NB4 (cell line): ENCODE measurements at regions not wholly inside any gene's neighbourhood (a gene's known extent, or its start where the extent isn't known, plus 50 kb on each side); places are given as distances from the start of the nearest gene placed in this dataset.

Source experiments
- DNase-seq: peaks from one replicate; pipeline ENCODE4 v3.0.0; 2010; ENCODE audit warnings: low read depth
- H3K4me3 ChIP-seq: one replicate; pipeline ENCODE4 v1.5.1; 2011; ENCODE audit warnings: mild to moderate bottlenecking, low read depth, low read length, moderate library complexity
- MYC ChIP-seq: IDR thresholded peaks from 2 replicates; pipeline ENCODE4 v1.6.1; 2011; ENCODE audit warnings: low read depth, low read length
- POLR2A ChIP-seq: IDR thresholded peaks from 2 replicates; pipeline ENCODE4 v1.6.1; 2011; ENCODE audit warnings: mild to moderate bottlenecking; ENCODE audit not compliant: insufficient read length; ENCODE audit errors: extremely low read depth
- TF ChIP-seq, protein P1 (sequence below): IDR thresholded peaks from 2 replicates; pipeline ENCODE4 v1.6.1; 2011; ENCODE audit warnings: low read depth, low read length
- TF ChIP-seq, protein P2 (sequence below): IDR thresholded peaks from one replicate; pipeline ENCODE4 v1.5.1; 2012; ENCODE audit warnings: low read depth, low read length

DNA sequence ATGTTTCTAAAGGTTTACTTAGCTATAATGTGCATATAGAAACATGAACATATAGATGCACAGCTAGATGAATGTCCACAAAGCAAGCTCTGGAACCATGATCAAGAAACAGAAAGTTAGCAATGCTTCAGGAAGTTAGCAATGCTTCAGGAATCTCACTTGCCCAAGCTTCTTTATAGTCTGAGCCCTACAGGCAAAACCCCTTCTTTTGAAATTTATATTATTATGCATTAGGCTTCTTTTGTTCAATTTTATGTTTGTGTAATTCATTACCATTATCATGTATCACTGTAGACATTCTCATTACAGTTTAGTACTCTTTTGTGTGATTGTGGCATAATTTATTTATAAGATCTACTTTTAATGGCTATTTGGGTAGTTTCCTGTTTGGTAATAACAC lies 286.4 kb upstream of the BCHE start:
- TF ChIP-seq POLR2A (no peak), MYC (no peak)
- TF ChIP-seq, protein P1, sequence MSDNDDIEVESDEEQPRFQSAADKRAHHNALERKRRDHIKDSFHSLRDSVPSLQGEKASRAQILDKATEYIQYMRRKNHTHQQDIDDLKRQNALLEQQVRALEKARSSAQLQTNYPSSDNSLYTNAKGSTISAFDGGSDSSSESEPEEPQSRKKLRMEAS = no peak
- TF ChIP-seq, protein P2, sequence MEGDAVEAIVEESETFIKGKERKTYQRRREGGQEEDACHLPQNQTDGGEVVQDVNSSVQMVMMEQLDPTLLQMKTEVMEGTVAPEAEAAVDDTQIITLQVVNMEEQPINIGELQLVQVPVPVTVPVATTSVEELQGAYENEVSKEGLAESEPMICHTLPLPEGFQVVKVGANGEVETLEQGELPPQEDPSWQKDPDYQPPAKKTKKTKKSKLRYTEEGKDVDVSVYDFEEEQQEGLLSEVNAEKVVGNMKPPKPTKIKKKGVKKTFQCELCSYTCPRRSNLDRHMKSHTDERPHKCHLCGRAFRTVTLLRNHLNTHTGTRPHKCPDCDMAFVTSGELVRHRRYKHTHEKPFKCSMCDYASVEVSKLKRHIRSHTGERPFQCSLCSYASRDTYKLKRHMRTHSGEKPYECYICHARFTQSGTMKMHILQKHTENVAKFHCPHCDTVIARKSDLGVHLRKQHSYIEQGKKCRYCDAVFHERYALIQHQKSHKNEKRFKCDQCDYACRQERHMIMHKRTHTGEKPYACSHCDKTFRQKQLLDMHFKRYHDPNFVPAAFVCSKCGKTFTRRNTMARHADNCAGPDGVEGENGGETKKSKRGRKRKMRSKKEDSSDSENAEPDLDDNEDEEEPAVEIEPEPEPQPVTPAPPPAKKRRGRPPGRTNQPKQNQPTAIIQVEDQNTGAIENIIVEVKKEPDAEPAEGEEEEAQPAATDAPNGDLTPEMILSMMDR = no peak

DNA sequence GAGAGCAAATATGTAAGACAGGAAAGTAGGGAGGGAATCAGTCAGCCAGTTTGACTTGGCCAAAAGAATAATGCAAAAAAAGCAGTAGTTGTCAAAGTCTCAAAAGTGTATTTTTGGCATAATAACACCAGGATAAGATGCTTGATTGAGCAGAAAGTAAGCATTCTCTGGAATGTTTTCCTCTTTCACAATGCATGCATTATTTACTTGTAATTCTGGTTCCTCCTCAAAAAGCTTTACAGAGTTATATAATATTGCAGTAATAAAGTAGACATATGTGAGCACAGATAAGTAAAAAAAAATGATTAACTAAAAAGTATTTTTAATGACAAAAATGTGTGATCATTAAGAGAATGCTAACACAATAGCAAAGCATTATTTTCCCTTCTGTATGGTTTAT lies 285.9 kb upstream of the BCHE start:
- DNase-seq = no peak
- H3K4me3 ChIP-seq = no peak overlapping the region
- TF ChIP-seq, protein P1 = no peak
- no peak for TF ChIP-seq MYC

More for the DNA sequence above, 286.4 kb upstream of the BCHE start:
- H3K4me3 ChIP-seq = no peak overlapping the region
- DNase-seq = no peak

DNA sequence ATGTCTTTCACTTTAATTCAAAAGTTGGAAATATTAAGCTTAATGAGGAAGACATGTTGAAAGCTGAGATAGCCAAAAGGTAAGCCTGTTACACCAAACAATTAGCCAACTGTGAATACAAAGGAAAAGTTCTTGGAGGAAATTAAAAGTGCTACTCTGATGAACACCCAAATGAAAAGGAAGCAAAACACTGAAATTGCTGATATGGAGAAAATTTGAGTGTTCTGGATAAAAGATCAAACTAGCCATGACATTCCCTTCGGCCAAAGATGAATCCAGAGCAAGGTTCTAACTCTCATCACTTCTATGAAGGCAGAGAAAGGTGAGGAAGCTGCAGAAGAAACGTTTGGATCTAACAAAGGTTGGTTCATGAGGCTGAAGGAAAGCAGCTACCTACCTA lies 280.8 kb upstream of the BCHE start:
- TF ChIP-seq, protein P1 = no peak
- TF ChIP-seq, protein P2 = no peak
- no peak for TF ChIP-seq MYC
- no peak for TF ChIP-seq POLR2A
- no peak overlapping the region for H3K4me3 ChIP-seq
- no peak for DNase-seq

DNA sequence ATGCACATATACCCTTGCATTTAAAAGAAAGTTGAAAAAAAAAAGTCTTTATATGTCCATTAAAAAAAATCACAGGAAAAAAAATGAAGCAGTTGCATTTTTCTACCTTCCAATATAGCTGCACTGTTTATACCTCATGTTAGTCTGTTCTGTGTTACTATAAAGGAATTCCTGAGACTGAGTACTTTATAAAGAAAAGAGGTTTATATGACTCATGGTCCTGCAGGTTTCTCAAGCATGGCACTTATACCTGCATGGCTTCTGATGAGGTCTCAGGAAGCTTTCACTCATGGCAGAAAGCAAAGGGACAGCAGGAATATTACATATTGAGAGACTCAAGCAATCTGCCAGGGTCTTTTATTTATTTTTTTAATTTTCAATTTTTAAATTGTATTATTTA lies 277.2 kb upstream of the BCHE start:
- no peak overlapping the region for H3K4me3 ChIP-seq
- no peak for TF ChIP-seq MYC
- TF ChIP-seq, protein P1 = no peak
- TF ChIP-seq POLR2A = no peak
- TF ChIP-seq, protein P2 = no peak
- DNase-seq = no peak

DNA sequence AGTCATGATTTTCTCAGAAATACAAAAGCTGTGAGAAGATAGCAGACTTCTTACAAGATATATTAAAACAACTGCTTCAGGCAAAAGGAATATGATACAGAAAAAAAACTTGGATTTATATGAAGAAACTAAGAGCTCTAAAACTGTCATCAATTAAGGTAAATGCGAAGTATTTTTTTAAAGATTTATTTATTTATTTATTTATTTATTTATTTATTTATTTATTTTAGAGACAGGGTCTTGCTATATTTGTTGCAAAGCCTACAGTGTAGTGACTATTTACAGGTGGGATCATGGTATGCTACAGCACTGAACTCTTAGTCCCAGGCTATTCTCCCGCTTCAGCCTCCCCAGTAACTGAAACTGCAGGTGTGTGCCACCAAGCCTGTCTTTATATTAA lies 274.3 kb upstream of the BCHE start:
- no peak overlapping the region for H3K4me3 ChIP-seq

DNA sequence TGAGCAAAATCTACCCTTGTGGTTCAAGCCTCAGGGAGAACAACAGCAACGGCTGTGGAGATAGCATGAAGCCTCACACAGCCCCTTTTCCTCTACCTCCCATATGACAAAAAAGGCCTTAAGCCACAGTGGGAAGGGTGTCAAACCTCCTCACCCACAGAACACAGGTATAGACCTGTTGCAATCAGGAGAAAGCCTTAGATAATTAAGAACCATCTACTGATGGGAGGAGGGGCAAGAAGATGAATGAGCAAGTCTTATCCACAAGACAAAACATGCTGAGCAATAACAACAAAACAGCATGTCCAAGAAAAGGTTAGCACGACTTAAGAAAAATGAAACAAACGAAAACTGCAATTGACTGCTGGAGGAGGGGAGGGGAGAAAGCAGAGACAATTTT lies 272.9 kb upstream of the BCHE start:
- TF ChIP-seq, protein P2 = no peak
- no peak for TF ChIP-seq POLR2A
- TF ChIP-seq MYC = no peak
- TF ChIP-seq, protein P1 = no peak
- no peak for DNase-seq
- H3K4me3 ChIP-seq = no peak overlapping the region

More for the DNA sequence above, 274.3 kb upstream of the BCHE start:
- no peak for DNase-seq
- TF ChIP-seq, protein P2 = no peak
- TF ChIP-seq, protein P1 = no peak
- TF ChIP-seq POLR2A (no peak), MYC (no peak)
